Spleen (tissue), 11 donors: ENCODE measurements at regions not wholly inside any gene's neighbourhood (a gene's known extent, or its start where the extent isn't known, plus 50 kb on each side); places are given as distances from the start of the nearest gene placed in this dataset.
"Not testable (repeated sequence)": the region's sequence is repeated elsewhere in the genome, so short reads cannot be mapped to it uniquely, and the experiment has no call there.

Experiments used
- DNase-seq: peaks from one replicate; pipeline ENCODE4 v3.0.0-alpha.2; 2020
- H3K27ac ChIP-seq, 8 donors: fragments of 200-600 bp; sonication (generic) in 7 of 8; 1 replicate in 4 of 8; 2 replicates in 4 of 8; pipeline versions ENCODE4 v1.5.0 to v1.8.0; 2016 to 2021; ENCODE audit warnings: inconsistent platforms in 4 of 8, mild to moderate bottlenecking in 4 of 8, moderate library complexity in 1 of 8
- H3K27me3 ChIP-seq, 7 donors: fragments of 200-600 bp; sonication (generic) in 6 of 7; replicated peaks in 1 of 7; 1 replicate in 4 of 7; 2 replicates in 3 of 7; pipeline versions ENCODE4 v1.5.0 to v1.8.0; 2016 to 2021; ENCODE audit warnings: inconsistent platforms in 3 of 7, mild to moderate bottlenecking in 1 of 7
- H3K36me3 ChIP-seq, 6 donors: fragments of 200-600 bp; sonication (generic) in 5 of 6; 1 replicate in 4 of 6; 2 replicates in 2 of 6; pipeline versions ENCODE4 v1.5.0 to v1.8.0; 2016 to 2021; ENCODE audit warnings: inconsistent platforms in 2 of 6
- H3K4me1 ChIP-seq, 6 donors: fragments of 200-600 bp; sonication (generic) in 5 of 6; 1 replicate in 3 of 6; 2 replicates in 3 of 6; pipeline versions ENCODE4 v1.5.0 to v1.8.0; 2016 to 2021; ENCODE audit warnings: inconsistent platforms in 3 of 6
- H3K4me3 ChIP-seq, 8 donors: fragments of 200-600 bp; sonication (generic) in 7 of 8; 1 replicate in 4 of 8; 2 replicates in 4 of 8; pipeline versions ENCODE4 v1.5.0 to v1.8.0; 2016 to 2021; ENCODE audit warnings: inconsistent platforms in 4 of 8, mild to moderate bottlenecking in 4 of 8, moderate library complexity in 2 of 8
- H3K9me3 ChIP-seq, 8 donors: fragments of 200-600 bp; sonication (generic) in 7 of 8; 1 replicate in 4 of 8; 2 replicates in 4 of 8; pipeline versions ENCODE4 v1.5.0 to v1.8.0; 2016 to 2021; ENCODE audit warnings: inconsistent platforms in 4 of 8
- POLR2A ChIP-seq, 3 donors: fragments of 450-650 bp; IDR thresholded peaks; one replicate each; pipeline ENCODE4 v1.5.1; 2017; ENCODE audit warnings: antibody characterized with exemption in 3 of 3, mild to moderate bottlenecking in 1 of 3
- POLR2AphosphoS5 ChIP-seq, 3 donors: sonication (generic); formaldehyde crosslinking; IDR thresholded peaks; one replicate each; pipeline ENCODE4 v1.5.1; 2017; ENCODE audit warnings: antibody characterized with exemption in 3 of 3
- WGBS, 5 donors: extraction: QIAGEN DNeasy Blood & Tissue Kit in 3 of 5; methylation state at CpG; one replicate each; pipeline versions ENCODE4 v1.1.5 to v1.1.7; 2013 to 2018; 5-methylcytosine and 5-hydroxymethylcytosine counted together
- intact Hi-C: fragments of 100-400 bp; cut with DNase I; formaldehyde crosslinking; loops from one replicate; pipeline ENCODE4 v1.15.0; 2023; ENCODE audit warnings: low total_unique reads
- TF ChIP-seq, protein P1 (sequence below), 11 experiments: fragments of 200-600 bp in 7 of 11; fragments of 450-650 bp in 4 of 11; sonication (generic) in 4 of 11; IDR thresholded peaks in 8 of 11; conservative IDR thresholded peaks in 3 of 11; 1 replicate in 7 of 11; 2 replicates in 4 of 11; pipeline versions ENCODE4 v1.4.0 to v1.8.0; 2016 to 2021; ENCODE audit warnings: antibody characterized with exemption in 11 of 11, inconsistent platforms in 4 of 11, mild to moderate bottlenecking in 1 of 11
- donor health status: healthy with polysubstance abuse.
- donor health status: DM: no; HTN: no; CAD: no; lungs with moderate emphysema.
- donor health status: DM: no; HTN: no; CAD: no.
- donor health status: Bipolar disorder and iron deficiency.
- donor health status: healthy.
- donor health status: DM: no; HTN: no; CAD: no.
- donor health status: DM: yes; HTN: yes; CAD: no.

DNA sequence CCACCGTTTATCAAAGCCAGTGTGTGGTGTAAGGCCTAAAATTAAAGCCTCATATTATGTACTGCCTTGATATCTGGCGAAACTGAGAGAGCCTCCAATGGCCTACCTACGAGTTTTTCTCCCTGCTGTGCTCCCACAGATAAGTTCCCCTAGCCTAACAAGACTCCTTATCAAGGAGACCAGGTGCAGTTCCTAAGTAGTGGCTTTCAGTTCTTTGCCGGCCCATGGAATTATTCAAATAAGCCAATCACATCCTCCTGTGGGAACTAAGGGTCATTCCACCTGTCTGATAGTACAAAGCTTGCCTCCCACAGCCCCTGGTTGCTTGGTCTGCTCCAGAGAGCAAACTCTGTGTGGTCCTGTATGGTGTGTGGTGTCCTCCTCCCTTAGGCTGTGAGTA, 99.8 kb upstream of the TEX13C start:
- H3K4me3 ChIP-seq: no peak overlapping the region
- intact Hi-C loops: no loop called here
- H3K36me3 ChIP-seq: no peaks in the 10 kb centered on the region
- no peak overlapping the region for H3K27ac ChIP-seq
- no peaks in the 10 kb centered on the region for H3K4me1 ChIP-seq
- no peaks in the 10 kb centered on the region for H3K27me3 ChIP-seq
- TF ChIP-seq POLR2A (IDR thresholded peaks at IDR 0.05) (no peak), POLR2AphosphoS5 (IDR thresholded peaks at IDR 0.05) (no peak)
- TF ChIP-seq, protein P1, sequence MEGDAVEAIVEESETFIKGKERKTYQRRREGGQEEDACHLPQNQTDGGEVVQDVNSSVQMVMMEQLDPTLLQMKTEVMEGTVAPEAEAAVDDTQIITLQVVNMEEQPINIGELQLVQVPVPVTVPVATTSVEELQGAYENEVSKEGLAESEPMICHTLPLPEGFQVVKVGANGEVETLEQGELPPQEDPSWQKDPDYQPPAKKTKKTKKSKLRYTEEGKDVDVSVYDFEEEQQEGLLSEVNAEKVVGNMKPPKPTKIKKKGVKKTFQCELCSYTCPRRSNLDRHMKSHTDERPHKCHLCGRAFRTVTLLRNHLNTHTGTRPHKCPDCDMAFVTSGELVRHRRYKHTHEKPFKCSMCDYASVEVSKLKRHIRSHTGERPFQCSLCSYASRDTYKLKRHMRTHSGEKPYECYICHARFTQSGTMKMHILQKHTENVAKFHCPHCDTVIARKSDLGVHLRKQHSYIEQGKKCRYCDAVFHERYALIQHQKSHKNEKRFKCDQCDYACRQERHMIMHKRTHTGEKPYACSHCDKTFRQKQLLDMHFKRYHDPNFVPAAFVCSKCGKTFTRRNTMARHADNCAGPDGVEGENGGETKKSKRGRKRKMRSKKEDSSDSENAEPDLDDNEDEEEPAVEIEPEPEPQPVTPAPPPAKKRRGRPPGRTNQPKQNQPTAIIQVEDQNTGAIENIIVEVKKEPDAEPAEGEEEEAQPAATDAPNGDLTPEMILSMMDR (IDR thresholded peaks at IDR 0.05 in 8 of 11, conservative IDR thresholded peaks at IDR 0.05 in 3 of 11): no peak
- DNase-seq: no peak
- peaks cover 0 to under 1% (median 0%) of the 10 kb centered on the region in 8 donors for H3K9me3 ChIP-seq
- 64 to 85% (median 73%) methylated on average over 2 to 4 of the region's 4 CpGs for WGBS, 5 donors

- no peak for TF ChIP-seq POLR2A (IDR thresholded peaks at IDR 0.05)
- TF ChIP-seq POLR2AphosphoS5 (IDR thresholded peaks at IDR 0.05): no peak
- TF ChIP-seq, protein P1 (IDR thresholded peaks at IDR 0.05 in 8 of 11, conservative IDR thresholded peaks at IDR 0.05 in 3 of 11): no peak
- DNase-seq: no peak
- H3K36me3 ChIP-seq: no peaks in the 10 kb centered on the region
- WGBS, 5 donors: 26 to 70% (median 53%) methylated on average over 1 of the region's 1 CpG
- H3K4me3 ChIP-seq: no peak overlapping the region
- no peaks in the 10 kb centered on the region for H3K4me1 ChIP-seq
- no peaks in the 10 kb centered on the region for H3K27me3 ChIP-seq
- H3K9me3 ChIP-seq: no peaks in the 10 kb centered on the region
- no peak overlapping the region for H3K27ac ChIP-seq
- intact Hi-C loops: no loop called here
Observed at GRCh38 chrX:125236955-125237354, 82.7 kb upstream of the TEX13C start.

- Histone ChIP-seq H3K9me3 (no peaks in the 10 kb centered on the region), H3K36me3 (no peaks in the 10 kb centered on the region), H3K4me3 (no peak overlapping the region), H3K4me1 (no peaks in the 10 kb centered on the region), H3K27ac (no peak overlapping the region), H3K27me3 (peaks cover 0 to 5% (median 0%) of the 10 kb centered on the region in 7 donors)
- no peak for TF ChIP-seq POLR2AphosphoS5 (IDR thresholded peaks at IDR 0.05)
- no peak for TF ChIP-seq POLR2A (IDR thresholded peaks at IDR 0.05)
- TF ChIP-seq, protein P1 (IDR thresholded peaks at IDR 0.05 in 8 of 11, conservative IDR thresholded peaks at IDR 0.05 in 3 of 11): no peak
- DNase-seq: no peak
- intact Hi-C loops: no loop called here
Observed at GRCh38 chrX:125248931-125249330, 70.7 kb upstream of the TEX13C start.

DNA sequence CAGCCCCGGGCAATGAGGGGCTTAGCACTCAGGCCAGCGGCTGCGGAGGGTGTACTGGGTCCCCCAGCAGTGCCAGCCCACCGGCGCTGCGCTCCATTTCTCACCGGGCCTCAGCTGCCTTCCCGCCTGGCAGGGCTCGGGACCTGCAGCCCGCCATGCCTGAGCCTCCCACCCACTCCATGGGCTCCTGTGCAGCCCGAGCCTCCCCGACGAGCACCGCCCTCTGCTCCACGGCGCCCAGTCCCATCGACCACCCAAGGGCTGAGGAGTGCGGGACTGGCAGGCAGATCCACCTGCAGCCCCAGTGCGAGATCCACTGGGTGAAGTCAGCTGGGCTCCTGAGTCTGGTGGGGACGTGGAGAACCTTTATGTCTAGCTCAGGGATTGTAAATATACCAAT, 63.9 kb upstream of the TEX13C start:
- H3K27me3 ChIP-seq, intact Hi-C loops, H3K4me1 ChIP-seq, H3K4me3 ChIP-seq, H3K36me3 ChIP-seq, DNase-seq, H3K27ac ChIP-seq, H3K9me3 ChIP-seq: not testable (repeated sequence)
- WGBS, 5 donors: 92 to 97% (median 95%) methylated on average over 16 to 20 of the region's 20 CpGs; no CpG with 5 or more reads in 1 of the 5 donors

DNA sequence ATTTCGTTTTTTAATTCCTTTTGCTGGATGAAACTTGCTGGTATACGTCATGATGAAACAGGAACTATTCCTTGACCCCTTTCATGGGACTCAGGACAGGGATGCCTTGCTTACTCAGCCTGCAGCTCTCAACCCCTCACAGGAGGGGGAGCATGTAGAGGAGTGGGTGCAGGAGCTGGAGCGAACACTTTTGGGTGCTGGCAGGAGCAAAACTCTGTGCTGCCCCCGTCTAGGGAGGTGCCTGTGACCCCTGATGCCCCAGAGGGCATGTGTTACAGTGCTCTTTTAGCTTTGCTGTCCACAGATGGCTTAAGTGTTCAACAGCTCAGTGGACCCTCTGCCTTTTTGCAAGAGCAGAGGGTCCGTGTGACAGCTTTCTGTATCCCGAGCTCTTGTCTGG, 56.8 kb upstream of the TEX13C start:
- H3K4me1 ChIP-seq: no peaks in the 10 kb centered on the region
- H3K9me3 ChIP-seq: peaks cover 0 to 24% (median 13%) of the 10 kb centered on the region in 8 donors
- no peak overlapping the region for H3K27ac ChIP-seq
- no peak for TF ChIP-seq POLR2AphosphoS5 (IDR thresholded peaks at IDR 0.05)
- TF ChIP-seq POLR2A (IDR thresholded peaks at IDR 0.05): no peak
- TF ChIP-seq, protein P1 (IDR thresholded peaks at IDR 0.05 in 8 of 11, conservative IDR thresholded peaks at IDR 0.05 in 3 of 11): no peak
- no peak for DNase-seq
- H3K36me3 ChIP-seq: no peaks in the 10 kb centered on the region
- no peaks in the 10 kb centered on the region for H3K27me3 ChIP-seq
- WGBS, 5 donors: 63 to 87% (median 79%) methylated on average over 4 to 6 of the region's 6 CpGs
- H3K4me3 ChIP-seq: no peak overlapping the region
- intact Hi-C loops: no loop called here
